Adrenal gland (tissue), 5 donors: ENCODE measurements at regions not wholly inside any gene's neighbourhood (a gene's known extent, or its start where the extent isn't known, plus 50 kb on each side); places are given as distances from the start of the nearest gene placed in this dataset.

Experiments used
- POLR2A ChIP-seq, 2 donors: fragments of 450-650 bp; IDR thresholded peaks; one replicate each; pipeline ENCODE4 v1.6.1; 2017; ENCODE audit warnings: antibody characterized with exemption in 2 of 2, mild to moderate bottlenecking in 2 of 2, moderate library complexity in 1 of 2
- TF ChIP-seq, protein P1 (sequence below), 6 experiments: fragments of 450-650 bp in 4 of 6; fragments of 200-600 bp in 2 of 6; sonication (generic) in 1 of 6; IDR thresholded peaks; 1 replicate in 5 of 6; 2 replicates in 1 of 6; pipeline versions ENCODE4 v1.5.1 to v1.8.0; 2016 to 2021; ENCODE audit warnings: antibody characterized with exemption in 6 of 6, mild to moderate bottlenecking in 2 of 6, moderate library complexity in 1 of 6
- donor health status: DM: no; HTN: no; CAD: no.

DNA sequence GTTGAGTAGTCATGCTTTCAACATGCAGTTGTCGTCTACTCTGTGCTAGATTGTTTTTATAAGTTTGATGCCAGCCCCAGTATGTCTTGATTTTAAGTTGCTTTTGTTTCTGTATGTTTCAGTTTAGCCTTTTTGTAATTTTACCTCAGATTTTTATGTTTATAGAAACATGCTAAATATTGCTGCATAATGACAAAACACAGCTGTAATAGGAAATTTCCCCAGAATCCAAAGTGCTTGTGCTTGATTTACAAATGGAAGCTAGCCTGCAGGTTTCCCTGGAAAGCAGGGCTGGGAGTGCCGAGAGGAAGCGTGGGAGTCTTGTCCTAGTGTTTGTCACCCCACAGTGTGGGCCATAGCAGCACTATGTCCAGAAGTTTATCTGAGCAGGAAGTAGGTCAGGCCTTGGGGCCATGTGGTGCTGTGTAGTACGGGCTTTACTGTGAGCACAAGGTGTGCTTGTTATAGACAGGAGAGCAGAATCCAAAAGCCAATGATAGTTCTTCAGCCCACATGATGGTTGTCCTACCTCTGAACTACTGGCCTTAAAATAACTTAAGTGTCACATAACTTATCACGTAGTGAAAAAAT is 100.0 kb upstream of the NREP start:
- TF ChIP-seq, protein P1, sequence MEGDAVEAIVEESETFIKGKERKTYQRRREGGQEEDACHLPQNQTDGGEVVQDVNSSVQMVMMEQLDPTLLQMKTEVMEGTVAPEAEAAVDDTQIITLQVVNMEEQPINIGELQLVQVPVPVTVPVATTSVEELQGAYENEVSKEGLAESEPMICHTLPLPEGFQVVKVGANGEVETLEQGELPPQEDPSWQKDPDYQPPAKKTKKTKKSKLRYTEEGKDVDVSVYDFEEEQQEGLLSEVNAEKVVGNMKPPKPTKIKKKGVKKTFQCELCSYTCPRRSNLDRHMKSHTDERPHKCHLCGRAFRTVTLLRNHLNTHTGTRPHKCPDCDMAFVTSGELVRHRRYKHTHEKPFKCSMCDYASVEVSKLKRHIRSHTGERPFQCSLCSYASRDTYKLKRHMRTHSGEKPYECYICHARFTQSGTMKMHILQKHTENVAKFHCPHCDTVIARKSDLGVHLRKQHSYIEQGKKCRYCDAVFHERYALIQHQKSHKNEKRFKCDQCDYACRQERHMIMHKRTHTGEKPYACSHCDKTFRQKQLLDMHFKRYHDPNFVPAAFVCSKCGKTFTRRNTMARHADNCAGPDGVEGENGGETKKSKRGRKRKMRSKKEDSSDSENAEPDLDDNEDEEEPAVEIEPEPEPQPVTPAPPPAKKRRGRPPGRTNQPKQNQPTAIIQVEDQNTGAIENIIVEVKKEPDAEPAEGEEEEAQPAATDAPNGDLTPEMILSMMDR (IDR thresholded peaks at IDR 0.05) = no peak
- TF ChIP-seq POLR2A (IDR thresholded peaks at IDR 0.05) = no peak
